HCT116 (cell line): ENCODE measurements at regions not wholly inside any gene's neighbourhood (a gene's known extent, or its start where the extent isn't known, plus 50 kb on each side); places are given as distances from the start of the nearest gene placed in this dataset.

Experiments used
- ATAC-seq: fragments of 200-7000 bp; cut with Tn5 transposase; 2 replicates; pipeline ENCODE4 v1.9.1; 2020; ENCODE audit warnings: mild to moderate bottlenecking, moderate library complexity
- BruUV-seq: library from RNA; stranded (reverse); fragments of 400-500 nt; replicated peaks from 2 replicates; lab custom pipeline; 2021; lab: Mats Ljungman, UMichigan
- CTCF ChIA-PET: fragments of 300-600 bp; sonication (Branson Sonifier 250); formaldehyde crosslinking; loops from one replicate; lab custom pipeline; 2021; ENCODE audit warnings: antibody characterized with exemption; lab: Charles Lee
- POLR2A ChIA-PET: fragments of 300-600, 350-600 bp; sonication (Branson Sonifier 250); formaldehyde crosslinking; loops from one replicate; lab custom pipeline; 2021; ENCODE audit warnings: antibody characterized with exemption; lab: Charles Lee
- RAD21 ChIA-PET, 2 experiments: fragments of 300-600 bp; sonication (Branson Sonifier 250); formaldehyde crosslinking; loops; one replicate each; lab custom pipeline; 2023; ENCODE audit warnings: low total read pairs in 2 of 2; ENCODE audit not compliant: uncharacterized antibody in 2 of 2, unreplicated experiment in 2 of 2, low non-redundant PET in 1 of 2; lab: Charles Lee
- DNase-seq: peaks from one replicate; pipeline ENCODE4 v3.0.0-alpha.2; 2010; ENCODE audit warnings: low read depth, low spot score
- H2AFZ ChIP-seq: fragments of 200-600 bp; shearing (Covaris generic), sonication (generic); 2 replicates; pipeline ENCODE4 v1.6.1; 2017; ENCODE audit warnings: low read depth, mixed run types, mixed read lengths, antibody characterized with exemption, low read length; ENCODE audit not compliant: poor library complexity, severe bottlenecking
- H3K27ac ChIP-seq: 2 replicates; pipeline ENCODE4 v1.5.1; 2012; ENCODE audit warnings: low read depth, low read length
- H3K27me3 ChIP-seq: fragments of 200-600 bp; sonication (generic); 2 replicates; pipeline ENCODE4 v1.6.1; 2016; ENCODE audit warnings: mixed run types, low read length, mixed read lengths; ENCODE audit not compliant: insufficient read depth
- H3K36me3 ChIP-seq, 2 experiments: fragments of 200-500 bp in 1 of 2; fragments of 200-600 bp in 1 of 2; sonication (Bioruptor generic) in 1 of 2; sonication (generic) in 1 of 2; 2 replicates each; pipeline versions ENCODE4 v1.5.1 to v1.6.1; 2014 to 2016; ENCODE audit warnings: low read length in 2 of 2, inconsistent platforms in 1 of 2, mixed read lengths in 1 of 2, mixed run types in 1 of 2; ENCODE audit not compliant: insufficient read depth in 2 of 2, control insufficient read depth in 1 of 2
- H3K4me1 ChIP-seq, 2 experiments: fragments of 200-600 bp in 1 of 2; sonication (generic) in 1 of 2; 2 replicates each; pipeline versions ENCODE4 v1.5.1 to v1.6.1; 2012 to 2017; ENCODE audit warnings: low read length in 2 of 2, inconsistent platforms in 1 of 2, mild to moderate bottlenecking in 1 of 2, mixed read lengths in 1 of 2, mixed run types in 1 of 2, moderate library complexity in 1 of 2; ENCODE audit not compliant: insufficient read depth in 2 of 2, control insufficient read depth in 1 of 2
- H3K4me2 ChIP-seq: fragments of 200-600 bp; sonication (generic); 2 replicates; pipeline ENCODE4 v1.6.1; 2017; ENCODE audit warnings: mixed run types, low read length, mixed read lengths
- H3K4me3 ChIP-seq, 2 experiments: fragments of 200-600 bp in 1 of 2; sonication (generic) in 1 of 2; replicated peaks in 1 of 2; 2 replicates each; pipeline ENCODE4 v1.5.1; 2011 to 2016; ENCODE audit warnings: low read length in 2 of 2, control low read depth in 1 of 2, low read depth in 1 of 2, mild to moderate bottlenecking in 1 of 2, mixed read lengths in 1 of 2, mixed run types in 1 of 2
- H3K79me2 ChIP-seq: fragments of 200-600 bp; sonication (generic); 2 replicates; pipeline ENCODE4 v1.6.1; 2017; ENCODE audit warnings: mild to moderate bottlenecking, mixed run types, low read length, moderate library complexity, mixed read lengths; ENCODE audit not compliant: insufficient read depth
- H3K9ac ChIP-seq: fragments of 200-600 bp; sonication (generic); 2 replicates; pipeline ENCODE4 v1.6.1; 2016; ENCODE audit warnings: low read length, mixed read lengths
- H3K9me2 ChIP-seq: fragments of 200-600 bp; sonication (generic), shearing (Covaris generic); 2 replicates; pipeline ENCODE4 v1.6.1; 2017; ENCODE audit warnings: mixed run types, mild to moderate bottlenecking, moderate library complexity; ENCODE audit not compliant: insufficient read depth
- H3K9me3 ChIP-seq, 2 experiments: fragments of 200-500 bp in 1 of 2; fragments of 200-600 bp in 1 of 2; sonication (Bioruptor generic) in 1 of 2; sonication (generic) in 1 of 2; 2 replicates each; pipeline ENCODE4 v1.6.1; 2014 to 2017; ENCODE audit warnings: low read length in 2 of 2, mixed read lengths in 2 of 2, inconsistent platforms in 1 of 2, low read depth in 1 of 2, mild to moderate bottlenecking in 1 of 2, mixed run types in 1 of 2, moderate library complexity in 1 of 2; ENCODE audit not compliant: control insufficient read depth in 1 of 2, insufficient read depth in 1 of 2
- H4K20me1 ChIP-seq: fragments of 200-600 bp; sonication (generic), shearing (Covaris generic); 2 replicates; pipeline ENCODE4 v1.6.1; 2017; ENCODE audit warnings: mixed run types, mild to moderate bottlenecking, moderate library complexity; ENCODE audit not compliant: insufficient read depth
- CBX3 ChIP-seq: IDR thresholded peaks from 2 replicates; pipeline ENCODE4 v1.6.1; 2012; ENCODE audit warnings: low read depth
- CEBPB ChIP-seq: IDR thresholded peaks from 2 replicates; pipeline ENCODE4 v1.6.1; 2012; ENCODE audit warnings: low read depth
- CTCF ChIP-seq, 3 experiments: fragments of 200-600 bp in 1 of 3; sonication (generic) in 1 of 3; IDR thresholded peaks in 2 of 3; conservative IDR thresholded peaks in 1 of 3; 2 replicates each; pipeline ENCODE4 v1.5.1; 2012 to 2017; ENCODE audit warnings: low read depth in 2 of 3, low read length in 2 of 3, antibody characterized with exemption in 1 of 3, borderline replicate concordance in 1 of 3, control low read depth in 1 of 3, mild to moderate bottlenecking in 1 of 3, mixed read lengths in 1 of 3, mixed run types in 1 of 3, moderate library complexity in 1 of 3; ENCODE audit not compliant: insufficient read depth in 1 of 3
- EGR1 ChIP-seq: IDR thresholded peaks from 2 replicates; pipeline ENCODE4 v1.6.1; 2012; ENCODE audit warnings: low read depth
- POLR2A ChIP-seq: IDR thresholded peaks from 2 replicates; pipeline ENCODE4 v1.7.0; 2011; ENCODE audit warnings: borderline replicate concordance; ENCODE audit not compliant: insufficient read depth, insufficient read length; ENCODE audit errors: extremely low read depth
- SRF ChIP-seq: IDR thresholded peaks from 2 replicates; pipeline ENCODE4 v1.6.1; 2012; ENCODE audit warnings: low read depth
- YY1 ChIP-seq: IDR thresholded peaks from 2 replicates; pipeline ENCODE4 v1.6.1; 2011; ENCODE audit warnings: low read length, low read depth, moderate library complexity, mild to moderate bottlenecking; ENCODE audit not compliant: insufficient replicate concordance; ENCODE audit errors: extremely low read depth
- intact Hi-C: fragments of 100-400 bp; cut with micrococcal nuclease; formaldehyde crosslinking; loops from 2 replicates; pipeline ENCODE4 v1.10.0; 2022
- TF ChIP-seq, protein P1 (sequence below): IDR thresholded peaks from 2 replicates; pipeline ENCODE4 v1.6.1; 2012; ENCODE audit warnings: low read depth

GRCh38 chr4:23062188-23062587 is 369.5 kb downstream of the GBA3 start:
- Histone ChIP-seq H3K36me3 (no peaks in the 10 kb centered on the region), H3K79me2 (no peaks in the 10 kb centered on the region), H3K4me1 (no peaks in the 10 kb centered on the region), H3K9me2 (no peaks in the 10 kb centered on the region), H3K27ac (no peak overlapping the region), H2AFZ (no peak overlapping the region), H3K4me2 (no peak overlapping the region), H3K9ac (no peak overlapping the region), H4K20me1 (no peaks in the 10 kb centered on the region), H3K9me3 (peaks cover 0 to 22% of the 10 kb centered on the region in 2 experiments; a peak in 2 of 4 replicates), H3K4me3 (no peak overlapping the region), H3K27me3 (no peaks in the 10 kb centered on the region)
- DNase-seq: no peak
- BruUV-seq: no TSS peak
- ChIA-PET CTCF (no interaction called here), RAD21 (no interaction called here), POLR2A (no interaction called here)
- TF ChIP-seq CBX3: no peak
- TF ChIP-seq, protein P1, sequence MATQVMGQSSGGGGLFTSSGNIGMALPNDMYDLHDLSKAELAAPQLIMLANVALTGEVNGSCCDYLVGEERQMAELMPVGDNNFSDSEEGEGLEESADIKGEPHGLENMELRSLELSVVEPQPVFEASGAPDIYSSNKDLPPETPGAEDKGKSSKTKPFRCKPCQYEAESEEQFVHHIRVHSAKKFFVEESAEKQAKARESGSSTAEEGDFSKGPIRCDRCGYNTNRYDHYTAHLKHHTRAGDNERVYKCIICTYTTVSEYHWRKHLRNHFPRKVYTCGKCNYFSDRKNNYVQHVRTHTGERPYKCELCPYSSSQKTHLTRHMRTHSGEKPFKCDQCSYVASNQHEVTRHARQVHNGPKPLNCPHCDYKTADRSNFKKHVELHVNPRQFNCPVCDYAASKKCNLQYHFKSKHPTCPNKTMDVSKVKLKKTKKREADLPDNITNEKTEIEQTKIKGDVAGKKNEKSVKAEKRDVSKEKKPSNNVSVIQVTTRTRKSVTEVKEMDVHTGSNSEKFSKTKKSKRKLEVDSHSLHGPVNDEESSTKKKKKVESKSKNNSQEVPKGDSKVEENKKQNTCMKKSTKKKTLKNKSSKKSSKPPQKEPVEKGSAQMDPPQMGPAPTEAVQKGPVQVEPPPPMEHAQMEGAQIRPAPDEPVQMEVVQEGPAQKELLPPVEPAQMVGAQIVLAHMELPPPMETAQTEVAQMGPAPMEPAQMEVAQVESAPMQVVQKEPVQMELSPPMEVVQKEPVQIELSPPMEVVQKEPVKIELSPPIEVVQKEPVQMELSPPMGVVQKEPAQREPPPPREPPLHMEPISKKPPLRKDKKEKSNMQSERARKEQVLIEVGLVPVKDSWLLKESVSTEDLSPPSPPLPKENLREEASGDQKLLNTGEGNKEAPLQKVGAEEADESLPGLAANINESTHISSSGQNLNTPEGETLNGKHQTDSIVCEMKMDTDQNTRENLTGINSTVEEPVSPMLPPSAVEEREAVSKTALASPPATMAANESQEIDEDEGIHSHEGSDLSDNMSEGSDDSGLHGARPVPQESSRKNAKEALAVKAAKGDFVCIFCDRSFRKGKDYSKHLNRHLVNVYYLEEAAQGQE: no peak
- TF ChIP-seq POLR2A: no peak
- no peak for TF ChIP-seq CTCF (IDR thresholded peaks at IDR 0.05 in 2 of 3, conservative IDR thresholded peaks at IDR 0.05 in 1 of 3; ENCODE audit: borderline replicate concordance in 1 of 3, insufficient read depth in 1 of 3, low read depth in 2 of 3, low read length in 2 of 3)
- TF ChIP-seq SRF: no peak
- TF ChIP-seq YY1: no peak
- no peak for TF ChIP-seq EGR1
- TF ChIP-seq CEBPB: no peak
- intact Hi-C loops: no loop called here
- no peak for ATAC-seq
